ENCODE measurements at regions not wholly inside any gene's neighbourhood (a gene's known extent, or its start where the extent isn't known, plus 50 kb on each side); places are given as distances from the start of the nearest gene placed in this dataset.

DNA sequence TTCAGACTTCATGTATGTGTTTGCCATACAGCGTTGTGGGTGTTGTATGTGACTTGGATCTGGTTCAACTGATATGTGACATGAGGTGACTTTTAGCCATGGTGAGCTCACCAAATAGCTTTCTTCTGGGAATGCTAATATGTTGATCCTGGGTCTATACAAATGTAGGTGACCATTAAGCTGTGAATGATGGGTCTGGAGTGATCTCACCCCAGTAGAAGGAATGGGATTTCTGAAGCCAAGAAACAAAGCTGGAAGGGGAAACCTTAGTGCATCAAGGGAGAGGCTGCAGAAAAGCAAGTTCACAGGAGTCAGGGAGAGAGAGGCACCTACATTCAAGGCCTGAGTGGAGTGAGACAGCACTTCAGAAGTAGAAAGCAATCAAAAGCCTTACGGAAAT, 421.0 kb upstream of the THRB start:
- TF ChIP-seq, protein P1, sequence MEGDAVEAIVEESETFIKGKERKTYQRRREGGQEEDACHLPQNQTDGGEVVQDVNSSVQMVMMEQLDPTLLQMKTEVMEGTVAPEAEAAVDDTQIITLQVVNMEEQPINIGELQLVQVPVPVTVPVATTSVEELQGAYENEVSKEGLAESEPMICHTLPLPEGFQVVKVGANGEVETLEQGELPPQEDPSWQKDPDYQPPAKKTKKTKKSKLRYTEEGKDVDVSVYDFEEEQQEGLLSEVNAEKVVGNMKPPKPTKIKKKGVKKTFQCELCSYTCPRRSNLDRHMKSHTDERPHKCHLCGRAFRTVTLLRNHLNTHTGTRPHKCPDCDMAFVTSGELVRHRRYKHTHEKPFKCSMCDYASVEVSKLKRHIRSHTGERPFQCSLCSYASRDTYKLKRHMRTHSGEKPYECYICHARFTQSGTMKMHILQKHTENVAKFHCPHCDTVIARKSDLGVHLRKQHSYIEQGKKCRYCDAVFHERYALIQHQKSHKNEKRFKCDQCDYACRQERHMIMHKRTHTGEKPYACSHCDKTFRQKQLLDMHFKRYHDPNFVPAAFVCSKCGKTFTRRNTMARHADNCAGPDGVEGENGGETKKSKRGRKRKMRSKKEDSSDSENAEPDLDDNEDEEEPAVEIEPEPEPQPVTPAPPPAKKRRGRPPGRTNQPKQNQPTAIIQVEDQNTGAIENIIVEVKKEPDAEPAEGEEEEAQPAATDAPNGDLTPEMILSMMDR (IDR thresholded peaks at IDR 0.05; ENCODE audit: low read depth, low read length), result no peak
- TF ChIP-seq POLR2A (IDR thresholded peaks at IDR 0.05; ENCODE audit: extremely low read depth, insufficient read length), result no peak
- TF ChIP-seq MAX (IDR thresholded peaks at IDR 0.05; ENCODE audit: low read depth, low read length), result no peak

Measured in NB4 (cell line).